Fibroblast of lung (primary cell): ENCODE measurements at regions not wholly inside any gene's neighbourhood (a gene's known extent, or its start where the extent isn't known, plus 50 kb on each side); places are given as distances from the start of the nearest gene placed in this dataset.

Experiments used
- CTCF ChIP-seq, 2 donors: IDR thresholded peaks in 1 of 2; conservative IDR thresholded peaks in 1 of 2; 1 replicate in 1 of 2; 2 replicates in 1 of 2; pipeline ENCODE4 v1.5.1; 2011 to 2012; ENCODE audit warnings: low read length in 2 of 2, control low read depth in 1 of 2, inconsistent platforms in 1 of 2, low read depth in 1 of 2, mild to moderate bottlenecking in 1 of 2
- EZH2 ChIP-seq: IDR thresholded peaks from 2 replicates; pipeline ENCODE4 v1.5.1; 2012; ENCODE audit warnings: low read length, control low read depth, mild to moderate bottlenecking; ENCODE audit errors: missing control alignments

- TF ChIP-seq EZH2 (no peak), CTCF (conservative IDR thresholded peaks at IDR 0.05 in 1 of 2, IDR thresholded peaks at IDR 0.05 in 1 of 2; ENCODE audit: low read depth in 1 of 2, low read length in 2 of 2) (no peak)
These were observed 241.3 kb downstream of the RBM43 start for GRCh38 chr2:151020411-151020810.
